Testis (tissue), 2 donors: ENCODE measurements at regions not wholly inside any gene's neighbourhood (a gene's known extent, or its start where the extent isn't known, plus 50 kb on each side); places are given as distances from the start of the nearest gene placed in this dataset.

Experiments
- CTCF ChIP-seq, 3 experiments: fragments of 450-650 bp in 2 of 3; fragments of 200-600 bp in 1 of 3; sonication (generic) in 1 of 3; IDR thresholded peaks; one replicate each; pipeline ENCODE4 v1.5.1; 2016 to 2019; ENCODE audit warnings: antibody characterized with exemption in 3 of 3, mild to moderate bottlenecking in 2 of 3, moderate library complexity in 1 of 3
- POLR2A ChIP-seq: fragments of 450-650 bp; IDR thresholded peaks from one replicate; pipeline ENCODE4 v1.6.1; 2017; ENCODE audit warnings: antibody characterized with exemption, mild to moderate bottlenecking, moderate library complexity

- TF ChIP-seq POLR2A (no peak), CTCF (IDR thresholded peaks at IDR 0.05) (no peak)
These were observed 67.5 kb upstream of the COMTD1 start for GRCh38 chr10:75303045-75303777.
